RWPE1 (cell line): ENCODE measurements at regions not wholly inside any gene's neighbourhood (a gene's known extent, or its start where the extent isn't known, plus 50 kb on each side); places are given as distances from the start of the nearest gene placed in this dataset.

Experiments used
- CTCF ChIA-PET: fragments of 350-600 bp; sonication (Branson Sonifier 250); formaldehyde crosslinking; extraction: SDS; loops from one replicate; lab custom pipeline; 2021; lab: Yijun Ruan, JAX
- POLR2A ChIA-PET: fragments of 400-600 bp; formaldehyde crosslinking; extraction: SDS; loops from one replicate; lab custom pipeline; 2020; ENCODE audit warnings: antibody characterized with exemption; ENCODE audit not compliant: low non-redundant PET; lab: Yijun Ruan, JAX
- DNase-seq: peaks from one replicate; pipeline ENCODE4 v3.0.0; 2012; ENCODE audit warnings: low spot score
- H3K27ac ChIP-seq: fragments of 450-650 bp; 2 replicates; pipeline ENCODE4 v1.5.1; 2017
- TF ChIP-seq, protein P1 (sequence below): fragments of 450-650 bp; conservative IDR thresholded peaks from 2 replicates; pipeline ENCODE4 v1.5.1; 2017; ENCODE audit warnings: low read depth, mild to moderate bottlenecking

DNA sequence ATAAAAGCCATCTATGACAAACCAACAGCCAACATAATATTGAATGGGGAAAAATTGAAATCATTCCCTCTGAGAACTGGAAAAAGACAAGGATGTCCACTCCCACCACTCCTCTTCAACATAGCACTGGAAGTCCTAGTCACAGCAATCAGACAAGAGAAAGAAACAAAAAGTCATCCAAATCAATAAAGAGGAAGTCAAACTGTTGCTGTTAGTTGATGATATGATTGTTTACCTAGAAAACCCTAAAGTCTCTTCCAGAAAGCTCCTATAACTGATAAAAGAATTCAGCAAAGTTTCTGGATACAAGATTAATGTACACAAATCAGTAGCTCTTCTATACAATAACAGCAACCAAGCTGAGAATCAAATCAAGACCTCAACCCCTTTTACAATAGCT is 285.1 kb upstream of the PHF14 start:
- ChIA-PET POLR2A (no interaction called here), CTCF (interaction anchor here (0.7 kb wide), 1 partner anchor 1519 kb away, joined by 6 read pairs; no protein-coding TSS in a partner anchor)
- H3K27ac ChIP-seq = no peak overlapping the region
- DNase-seq = no peak
- TF ChIP-seq, protein P1, sequence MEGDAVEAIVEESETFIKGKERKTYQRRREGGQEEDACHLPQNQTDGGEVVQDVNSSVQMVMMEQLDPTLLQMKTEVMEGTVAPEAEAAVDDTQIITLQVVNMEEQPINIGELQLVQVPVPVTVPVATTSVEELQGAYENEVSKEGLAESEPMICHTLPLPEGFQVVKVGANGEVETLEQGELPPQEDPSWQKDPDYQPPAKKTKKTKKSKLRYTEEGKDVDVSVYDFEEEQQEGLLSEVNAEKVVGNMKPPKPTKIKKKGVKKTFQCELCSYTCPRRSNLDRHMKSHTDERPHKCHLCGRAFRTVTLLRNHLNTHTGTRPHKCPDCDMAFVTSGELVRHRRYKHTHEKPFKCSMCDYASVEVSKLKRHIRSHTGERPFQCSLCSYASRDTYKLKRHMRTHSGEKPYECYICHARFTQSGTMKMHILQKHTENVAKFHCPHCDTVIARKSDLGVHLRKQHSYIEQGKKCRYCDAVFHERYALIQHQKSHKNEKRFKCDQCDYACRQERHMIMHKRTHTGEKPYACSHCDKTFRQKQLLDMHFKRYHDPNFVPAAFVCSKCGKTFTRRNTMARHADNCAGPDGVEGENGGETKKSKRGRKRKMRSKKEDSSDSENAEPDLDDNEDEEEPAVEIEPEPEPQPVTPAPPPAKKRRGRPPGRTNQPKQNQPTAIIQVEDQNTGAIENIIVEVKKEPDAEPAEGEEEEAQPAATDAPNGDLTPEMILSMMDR = no peak

DNA sequence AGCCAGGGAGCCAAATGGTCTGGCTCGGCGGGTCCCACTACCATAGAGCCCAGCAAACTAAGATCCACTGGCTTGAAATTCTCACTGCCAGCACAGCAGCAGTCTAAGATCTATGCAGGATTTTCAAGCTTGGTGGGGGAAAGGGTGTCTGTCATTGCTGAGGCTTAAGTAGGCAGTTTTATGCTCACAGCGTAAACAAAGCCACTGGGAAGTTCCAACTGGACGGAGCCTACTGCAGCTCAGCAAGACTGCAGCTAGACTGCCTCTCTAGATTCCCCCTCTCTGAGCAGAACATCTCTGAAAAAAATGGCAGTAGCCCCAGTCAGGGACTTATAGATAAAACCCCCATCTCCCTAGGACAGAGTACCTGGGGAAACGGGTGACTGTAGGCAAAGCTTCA is 277.6 kb upstream of the PHF14 start:
- TF ChIP-seq, protein P1 = no peak
- DNase-seq = no peak
- POLR2A ChIA-PET = no interaction called here
- no peak overlapping the region for H3K27ac ChIP-seq
- CTCF ChIA-PET = no interaction called here

DNA sequence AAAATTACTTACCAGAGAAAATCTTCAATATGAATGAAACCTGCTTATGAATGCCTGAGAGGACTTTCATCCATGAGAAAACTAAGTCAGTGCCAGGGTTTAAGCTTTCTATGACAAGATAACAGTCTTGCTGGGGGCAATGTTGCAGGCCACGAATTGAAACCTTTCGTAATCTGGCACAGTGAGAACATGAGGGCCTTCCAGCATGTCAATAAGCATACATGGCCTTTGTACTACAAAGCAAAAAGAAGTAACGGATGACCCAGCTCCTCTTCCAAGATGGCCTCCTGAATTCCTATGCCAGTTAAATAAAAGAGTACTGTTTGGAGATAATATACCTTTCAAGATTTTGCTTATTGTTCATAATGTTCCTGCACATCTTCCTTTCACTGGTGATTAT is 270.6 kb upstream of the PHF14 start:
- H3K27ac ChIP-seq = no peak overlapping the region
- POLR2A ChIA-PET = no interaction called here
- TF ChIP-seq, protein P1 = no peak
- CTCF ChIA-PET = no interaction called here
- no peak for DNase-seq

DNA sequence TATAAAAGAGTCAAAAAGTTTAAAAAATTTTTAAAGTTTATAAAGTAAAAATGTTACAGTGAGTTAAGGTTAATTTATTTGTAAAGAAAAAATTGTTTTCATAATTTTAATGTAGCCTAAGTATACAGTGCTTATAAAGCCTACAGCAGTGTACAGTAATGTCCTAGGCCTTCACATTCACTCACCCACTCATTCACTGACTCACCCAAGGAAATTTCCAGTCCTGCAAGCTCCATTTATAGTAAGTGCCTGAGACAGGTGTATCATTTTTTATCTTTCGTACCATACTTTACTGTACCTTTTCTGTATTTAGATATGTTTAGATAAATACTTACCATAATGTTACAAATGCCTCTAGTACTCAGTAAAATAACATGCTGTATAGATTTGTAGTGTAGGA is 269.7 kb upstream of the PHF14 start:
- H3K27ac ChIP-seq = no peak overlapping the region
- ChIA-PET POLR2A (no interaction called here), CTCF (no interaction called here)
- no peak for DNase-seq
- TF ChIP-seq, protein P1 = no peak

DNA sequence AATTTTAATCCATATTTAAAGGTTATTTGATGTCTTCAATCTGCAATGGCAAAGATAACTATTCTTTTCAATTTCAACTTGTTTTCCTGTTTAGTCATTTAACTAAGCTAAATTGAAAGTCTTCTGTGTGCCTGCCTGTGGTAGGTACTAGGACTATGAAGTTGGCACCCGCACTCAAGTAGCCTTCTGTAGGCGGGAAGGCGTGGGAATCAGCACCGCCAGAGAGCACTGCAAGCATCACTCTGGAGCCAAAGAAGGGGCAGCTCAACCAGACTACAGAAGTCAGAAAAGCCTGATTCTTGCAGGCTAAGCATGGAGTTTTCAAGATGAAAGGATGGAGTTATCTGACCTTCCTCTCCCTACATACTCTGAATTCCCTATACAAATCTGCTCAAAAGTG is 269.0 kb upstream of the PHF14 start:
- TF ChIP-seq, protein P1 = no peak
- POLR2A ChIA-PET = no interaction called here
- H3K27ac ChIP-seq = no peak overlapping the region
- no peak for DNase-seq
- CTCF ChIA-PET = no interaction called here

DNA sequence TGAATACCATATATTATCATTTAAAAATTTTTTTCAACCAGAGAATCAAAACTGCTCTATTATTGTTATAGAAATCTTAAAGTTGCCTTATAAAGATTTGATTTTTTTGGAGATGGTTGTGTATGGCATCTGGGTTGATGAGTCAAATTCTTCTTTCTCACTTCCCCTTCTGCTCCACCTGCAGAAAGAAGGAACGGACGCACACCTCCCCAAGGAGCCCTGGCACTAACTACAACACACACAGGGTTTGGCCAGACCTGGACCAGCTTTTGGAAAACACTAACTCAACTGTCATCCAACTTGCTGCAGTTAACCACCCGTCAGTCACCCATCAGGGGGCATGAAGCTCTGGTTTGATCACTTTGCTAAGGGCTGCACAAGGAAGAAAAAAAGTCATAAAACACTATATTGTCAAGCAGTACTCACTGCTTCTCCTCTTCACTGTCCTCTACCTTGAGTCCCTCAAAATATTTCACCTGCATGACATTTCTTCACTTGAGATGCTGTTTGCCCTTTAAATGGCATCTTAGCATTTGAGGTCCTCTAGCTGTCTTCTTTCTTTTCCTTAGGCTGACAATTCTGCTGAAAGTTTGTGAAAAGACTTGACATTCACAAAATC is 266.7 kb upstream of the PHF14 start:
- TF ChIP-seq, protein P1 = no peak
- DNase-seq = no peak
- POLR2A ChIA-PET = no interaction called here
- no peak overlapping the region for H3K27ac ChIP-seq
- CTCF ChIA-PET = no interaction called here

DNA sequence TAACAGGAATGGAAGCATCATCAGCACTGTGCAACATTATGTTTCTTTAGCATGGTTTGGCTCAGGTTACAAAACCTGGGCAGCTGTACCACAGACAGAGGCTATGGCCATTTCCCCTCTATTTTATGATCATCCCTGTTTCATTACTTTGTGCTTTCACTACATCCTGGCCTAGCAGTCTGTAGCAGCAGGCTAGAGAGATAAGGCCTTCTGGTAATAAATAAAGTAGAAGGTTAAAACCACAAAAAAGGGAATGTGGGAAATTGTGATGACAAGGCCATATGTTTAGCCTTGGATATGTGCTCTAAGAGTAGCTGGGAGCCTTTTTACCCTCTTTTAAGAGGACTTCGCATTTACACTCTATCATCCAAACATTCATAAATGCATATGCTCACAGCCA is 266.2 kb upstream of the PHF14 start:
- CTCF ChIA-PET = no interaction called here
- DNase-seq = no peak
- TF ChIP-seq, protein P1 = no peak
- POLR2A ChIA-PET = no interaction called here
- no peak overlapping the region for H3K27ac ChIP-seq
